ENCODE measurements at regions not wholly inside any gene's neighbourhood (a gene's known extent, or its start where the extent isn't known, plus 50 kb on each side); places are given as distances from the start of the nearest gene placed in this dataset.

GRCh38 chr4:29653221-29653620, 1066.9 kb upstream of the PCDH7 start:
- no peak overlapping the region for H3K4me3 ChIP-seq (ENCODE audit: low read depth, low read length)
- no peak for TF ChIP-seq CTCF (conservative IDR thresholded peaks at IDR 0.05; ENCODE audit: low read depth, low read length)
- DNase-seq (ENCODE audit: low read depth) = no peak

- no peak overlapping the region for H3K4me3 ChIP-seq (ENCODE audit: low read depth, low read length)
- no peak for TF ChIP-seq CTCF (conservative IDR thresholded peaks at IDR 0.05; ENCODE audit: low read depth, low read length)
- no peak for DNase-seq (ENCODE audit: low read depth)
These were observed 1039.5 kb upstream of the PCDH7 start for GRCh38 chr4:29680644-29681043.

GRCh38 chr4:29704059-29704458, 1016.1 kb upstream of the PCDH7 start:
- DNase-seq (ENCODE audit: low read depth) = no peak
- no peak for TF ChIP-seq CTCF (conservative IDR thresholded peaks at IDR 0.05; ENCODE audit: low read depth, low read length)

GRCh38 chr4:29708473-29708872, 1011.7 kb upstream of the PCDH7 start:
- no peak for TF ChIP-seq CTCF (conservative IDR thresholded peaks at IDR 0.05; ENCODE audit: low read depth, low read length)
- DNase-seq (ENCODE audit: low read depth) = no peak
- no peak overlapping the region for H3K4me3 ChIP-seq (ENCODE audit: low read depth, low read length)

More at GRCh38 chr4:29704059-29704458, 1016.1 kb upstream of the PCDH7 start:
- no peak overlapping the region for H3K4me3 ChIP-seq (ENCODE audit: low read depth, low read length)

- no peak for TF ChIP-seq CTCF (conservative IDR thresholded peaks at IDR 0.05; ENCODE audit: low read depth, low read length)
- no peak overlapping the region for H3K4me3 ChIP-seq (ENCODE audit: low read depth, low read length)
- DNase-seq (ENCODE audit: low read depth) = no peak
These were observed 1009.6 kb upstream of the PCDH7 start for GRCh38 chr4:29710519-29710918.

- no peak overlapping the region for H3K4me3 ChIP-seq (ENCODE audit: low read depth, low read length)
- TF ChIP-seq CTCF (conservative IDR thresholded peaks at IDR 0.05; ENCODE audit: low read depth, low read length) = no peak
- no peak for DNase-seq (ENCODE audit: low read depth)
These were observed 1008.9 kb upstream of the PCDH7 start for GRCh38 chr4:29711226-29711625.

GRCh38 chr4:29717287-29718057, 1002.7 kb upstream of the PCDH7 start:
- no peak for TF ChIP-seq CTCF (conservative IDR thresholded peaks at IDR 0.05; ENCODE audit: low read depth, low read length)
- DNase-seq (ENCODE audit: low read depth) = no peak
- H3K4me3 ChIP-seq (ENCODE audit: low read depth, low read length) = no peak overlapping the region
